IMR-90 (cell line): ENCODE measurements at regions not wholly inside any gene's neighbourhood (a gene's known extent, or its start where the extent isn't known, plus 50 kb on each side); places are given as distances from the start of the nearest gene placed in this dataset.

Experiments
- CEBPB ChIP-seq: IDR thresholded peaks from 2 replicates; pipeline ENCODE4 v1.6.1; 2012; ENCODE audit warnings: low read depth, low read length, improper control_type of control experiment
- CHD1 ChIP-seq: IDR thresholded peaks from 2 replicates; pipeline ENCODE4 v1.6.1; 2012; ENCODE audit warnings: low read depth, low read length, improper control_type of control experiment
- CTCF ChIP-seq: conservative IDR thresholded peaks from 2 replicates; pipeline ENCODE4 v1.5.1; 2012; ENCODE audit warnings: mild to moderate bottlenecking, low read depth, low read length, improper control_type of control experiment
- ELK1 ChIP-seq: fragments of 150-350 bp; IDR thresholded peaks from 2 replicates; pipeline ENCODE4 v1.6.1; 2016; ENCODE audit warnings: low read depth, mild to moderate bottlenecking, low read length, moderate library complexity, borderline replicate concordance
- FOS ChIP-seq: fragments of 150-350 bp; IDR thresholded peaks from 2 replicates; pipeline ENCODE4 v1.6.1; 2016; ENCODE audit warnings: low read depth, low read length
- MXI1 ChIP-seq: IDR thresholded peaks from 2 replicates; pipeline ENCODE4 v1.6.1; 2012; ENCODE audit warnings: low read depth, mild to moderate bottlenecking, low read length, moderate library complexity, borderline replicate concordance
- POLR2A ChIP-seq: IDR thresholded peaks from 2 replicates; pipeline ENCODE4 v1.6.1; 2012; ENCODE audit warnings: mild to moderate bottlenecking, low read depth, low read length
- RAD21 ChIP-seq: IDR thresholded peaks from 2 replicates; pipeline ENCODE4 v1.6.1; 2012; ENCODE audit warnings: low read length, improper control_type of control experiment
- SMC3 ChIP-seq: fragments of 150-350 bp; IDR thresholded peaks from 2 replicates; pipeline ENCODE4 v1.6.1; 2016; ENCODE audit warnings: low read depth, mild to moderate bottlenecking, antibody characterized with exemption, low read length, moderate library complexity

- TF ChIP-seq CTCF: no peak
- no peak for TF ChIP-seq RAD21
- TF ChIP-seq FOS: no peak
- no peak for TF ChIP-seq POLR2A
- no peak for TF ChIP-seq MXI1
- no peak for TF ChIP-seq SMC3
- no peak for TF ChIP-seq ELK1
- TF ChIP-seq CHD1: no peak
- no peak for TF ChIP-seq CEBPB
Observed at GRCh38 chr1:5239911-5240310, 585.5 kb downstream of the AJAP1 start.
